Aorta (tissue), 5 donors: ENCODE measurements at regions not wholly inside any gene's neighbourhood (a gene's known extent, or its start where the extent isn't known, plus 50 kb on each side); places are given as distances from the start of the nearest gene placed in this dataset.

Experiments
- ATAC-seq: fragments of 200-7000 bp; cut with Tn5 transposase; one replicate; pipeline ENCODE4 v1.9.1; 2022; ENCODE audit warnings: moderate library complexity; ENCODE audit not compliant: low FRiP score
- DNase-seq, 2 donors: peaks; one replicate each; pipeline ENCODE4 v3.0.0-alpha.2; 2020
- H3K27ac ChIP-seq, 2 donors: one replicate each; pipeline ENCODE4 v1.5.1; 2013; ENCODE audit warnings: low read length in 2 of 2, mild to moderate bottlenecking in 2 of 2, moderate library complexity in 2 of 2, control low read depth in 1 of 2, inconsistent platforms in 1 of 2, low read depth in 1 of 2
- H3K27me3 ChIP-seq, 2 donors: one replicate each; pipeline ENCODE4 v1.6.1; 2013; ENCODE audit warnings: control low read depth in 1 of 2, low read length in 1 of 2, mild to moderate bottlenecking in 1 of 2, moderate library complexity in 1 of 2; ENCODE audit not compliant: insufficient read depth in 2 of 2, control insufficient read depth in 1 of 2
- H3K36me3 ChIP-seq, 2 donors: one replicate each; pipeline ENCODE4 v1.6.1; 2013; ENCODE audit warnings: control low read depth in 1 of 2, low read length in 1 of 2, mild to moderate bottlenecking in 1 of 2; ENCODE audit not compliant: insufficient read depth in 2 of 2, control insufficient read depth in 1 of 2
- H3K4me1 ChIP-seq, 2 donors: one replicate each; pipeline ENCODE4 v1.6.1; 2013; ENCODE audit warnings: low read length in 2 of 2, control low read depth in 1 of 2, mild to moderate bottlenecking in 1 of 2, moderate library complexity in 1 of 2; ENCODE audit not compliant: insufficient read depth in 2 of 2, control insufficient read depth in 1 of 2
- H3K4me3 ChIP-seq, 2 donors: one replicate each; pipeline ENCODE4 v1.5.1; 2013; ENCODE audit warnings: low read length in 2 of 2, control low read depth in 1 of 2, mild to moderate bottlenecking in 1 of 2
- H3K9me3 ChIP-seq: one replicate; pipeline ENCODE4 v1.6.1; 2013; ENCODE audit warnings: mild to moderate bottlenecking, low read length; ENCODE audit not compliant: control insufficient read depth
- WGBS, 2 donors: extraction: QIAGEN DNeasy Blood & Tissue Kit; methylation state at CpG; one replicate each; pipeline ENCODE4 v1.1.7; 2013; 5-methylcytosine and 5-hydroxymethylcytosine counted together
- intact Hi-C, 2 donors: fragments of 100-400 bp; cut with DNase I; formaldehyde crosslinking; loops; one replicate each; pipeline versions ENCODE4 v1.14.2 to v1.15.0; 2022
- donor health status: healthy with polysubstance abuse.
- donor health status: Bipolar disorder and iron deficiency.
- donor health status: DM: no; HTN: no; CAD: no.
- donor health status: DM: no; HTN: no; CAD: no.
- donor health status: DM: yes; HTN: yes; CAD: no.

DNA sequence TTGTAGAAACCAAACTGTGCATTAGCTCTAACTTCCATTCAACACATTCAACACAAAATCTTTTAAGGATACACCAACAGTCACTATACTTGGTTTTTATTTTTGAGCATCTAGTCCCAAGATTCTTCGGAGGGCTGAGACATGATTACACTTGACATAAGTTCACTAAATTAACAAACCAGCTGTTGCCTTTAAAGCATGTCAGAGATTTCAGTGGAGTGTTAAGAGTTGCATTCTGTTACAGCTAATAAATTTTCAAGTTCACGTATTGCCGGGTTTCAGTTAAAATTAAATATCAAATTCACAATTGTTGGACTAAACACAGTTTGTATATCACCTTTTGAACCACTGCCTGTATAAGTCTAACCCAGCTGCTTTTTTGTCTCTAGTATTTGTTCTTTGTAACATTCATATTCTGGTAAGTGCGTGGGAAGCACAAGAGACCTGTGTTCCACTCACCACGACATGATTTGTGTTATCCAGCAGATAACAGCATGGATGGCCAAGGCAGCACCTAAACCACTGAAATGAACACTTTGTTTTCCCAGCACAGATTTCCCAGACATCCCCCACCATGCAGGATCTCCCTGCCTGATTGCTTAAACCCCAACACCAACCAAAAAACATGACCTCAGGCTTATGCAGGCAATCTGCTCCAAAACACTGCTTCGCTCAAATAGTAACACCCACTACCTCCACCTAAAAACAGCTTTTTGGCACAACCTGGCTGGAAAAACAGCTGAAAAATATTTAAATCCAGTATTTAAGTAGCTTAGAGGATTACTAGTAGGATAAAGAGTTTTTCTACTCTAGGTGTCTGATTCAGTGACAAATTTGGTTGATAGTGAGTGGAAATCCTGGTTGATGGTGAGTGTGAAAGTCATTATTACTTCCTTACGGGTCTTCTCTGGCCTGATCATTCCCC lies 286.5 kb upstream of the NT5E start:
- Histone ChIP-seq H3K4me1 (no peaks in the 10 kb centered on the region), H3K4me3 (no peak overlapping the region), H3K27me3 (no peaks in the 10 kb centered on the region), H3K36me3 (no peaks in the 10 kb centered on the region), H3K9me3 (no peaks in the 10 kb centered on the region), H3K27ac (no peak overlapping the region)
- intact Hi-C loops = no loop called here
- no peak for DNase-seq
- 72 to 73% methylated on average over 7 of the region's 7 CpGs for WGBS, 2 donors
- ATAC-seq = no peak

DNA sequence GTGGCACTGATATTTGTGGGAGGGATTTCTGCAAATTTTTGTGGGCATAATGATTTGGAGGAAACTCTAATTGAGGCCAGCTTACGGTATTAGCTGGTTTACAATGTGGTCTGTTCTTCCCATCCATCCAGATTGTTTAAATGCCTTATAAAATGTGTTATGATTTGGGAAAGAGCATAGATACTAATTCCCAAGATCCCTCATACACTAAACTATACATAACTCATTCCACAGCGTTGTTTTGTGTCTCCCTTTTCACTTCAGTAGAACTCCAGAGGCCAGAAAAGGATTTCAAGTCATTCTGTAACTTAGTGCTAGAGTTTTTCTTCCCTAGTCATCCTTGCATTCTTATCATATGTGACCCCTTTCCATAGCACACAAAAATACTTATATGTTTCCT lies 292.6 kb upstream of the NT5E start:
- no peaks in the 10 kb centered on the region for H3K36me3 ChIP-seq
- H3K9me3 ChIP-seq = peaks cover 4% of the 10 kb centered on the region
- no peak overlapping the region for H3K27ac ChIP-seq
- ATAC-seq (no peak), DNase-seq (no peak)
- H3K27me3 ChIP-seq = no peaks in the 10 kb centered on the region
- no peak overlapping the region for H3K4me3 ChIP-seq
- intact Hi-C loops = no loop called here
- 58 to 63% methylated on average over 2 of the region's 2 CpGs for WGBS, 2 donors
- no peaks in the 10 kb centered on the region for H3K4me1 ChIP-seq

DNA sequence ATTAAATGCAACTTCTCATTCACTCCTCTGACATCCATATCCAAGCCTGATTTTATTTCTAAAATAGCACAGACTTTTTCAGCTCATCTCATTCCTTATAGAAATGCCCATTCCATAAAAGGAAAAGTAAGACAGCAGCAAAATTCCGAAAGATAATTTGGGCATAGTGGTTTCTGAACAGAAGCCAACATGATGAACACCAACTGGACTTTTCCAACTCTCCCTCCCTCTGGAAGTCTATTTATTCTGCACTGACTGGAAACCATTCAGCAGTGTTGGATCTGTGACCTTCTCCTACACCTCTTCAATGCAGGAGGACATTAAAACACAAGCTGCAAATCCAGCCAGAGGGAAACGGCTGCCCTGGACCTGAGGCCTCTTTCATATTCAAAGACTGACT lies 306.2 kb upstream of the NT5E start:
- H3K27me3 ChIP-seq = no peaks in the 10 kb centered on the region
- DNase-seq = no peak
- 31 to 36% methylated on average over 2 of the region's 2 CpGs for WGBS, 2 donors
- H3K36me3 ChIP-seq = no peaks in the 10 kb centered on the region
- intact Hi-C loops = no loop called here
- no peak overlapping the region for H3K27ac ChIP-seq
- H3K9me3 ChIP-seq = no peaks in the 10 kb centered on the region
- H3K4me1 ChIP-seq = no peaks in the 10 kb centered on the region
- ATAC-seq = no peak
- no peak overlapping the region for H3K4me3 ChIP-seq

DNA sequence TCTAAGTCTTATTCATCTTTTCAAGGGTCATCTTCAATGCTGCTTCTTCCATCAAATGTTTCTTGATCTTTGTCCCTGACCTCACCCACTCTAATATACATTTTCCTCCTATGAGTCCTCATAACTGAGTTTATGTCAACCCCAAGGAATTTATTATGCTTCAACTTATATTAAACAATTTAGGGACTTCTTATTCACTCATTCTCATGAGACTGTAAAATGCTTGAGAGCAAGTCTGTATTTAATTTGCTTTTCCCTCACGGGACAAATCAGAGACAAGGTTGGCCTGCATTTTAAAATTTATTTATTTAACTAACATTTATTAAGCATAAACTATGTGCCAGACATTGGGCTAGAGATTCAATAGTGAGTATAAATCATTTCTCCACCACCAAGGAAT lies 312.0 kb upstream of the NT5E start:
- ATAC-seq = no peak
- DNase-seq = no peak
- Histone ChIP-seq H3K36me3 (no peaks in the 10 kb centered on the region), H3K4me3 (no peak overlapping the region), H3K9me3 (no peaks in the 10 kb centered on the region), H3K27me3 (no peaks in the 10 kb centered on the region), H3K27ac (no peak overlapping the region), H3K4me1 (no peaks in the 10 kb centered on the region)
- intact Hi-C loops = no loop called here
- WGBS, 2 donors = 42 to 58% methylated on average over 1 of the region's 1 CpG

DNA sequence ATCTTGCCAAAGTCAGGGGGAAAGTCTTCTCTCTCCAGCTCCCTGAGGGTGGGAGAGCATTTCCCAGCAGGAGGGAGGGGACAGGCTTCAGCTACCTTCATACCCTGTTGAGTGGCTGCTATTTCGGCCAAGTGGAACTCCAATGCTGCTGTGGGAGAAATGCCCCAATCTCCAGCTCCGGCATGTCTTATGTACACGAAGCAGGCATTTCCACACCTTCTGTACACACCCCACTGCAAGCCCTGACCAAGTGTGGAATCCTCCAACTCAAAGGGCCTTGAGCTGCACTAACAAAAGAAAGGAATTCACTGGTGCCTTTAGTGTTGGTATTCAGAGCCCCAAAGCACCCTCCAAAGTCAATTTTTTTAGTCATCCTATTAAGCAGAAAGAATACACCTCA lies 313.6 kb upstream of the NT5E start:
- ATAC-seq (no peak), DNase-seq (no peak)
- Histone ChIP-seq H3K36me3 (no peaks in the 10 kb centered on the region), H3K4me3 (no peak overlapping the region), H3K27me3 (no peaks in the 10 kb centered on the region), H3K27ac (no peak overlapping the region), H3K9me3 (no peaks in the 10 kb centered on the region), H3K4me1 (no peaks in the 10 kb centered on the region)
- intact Hi-C loops = no loop called here
- WGBS, 2 donors = 75 to 84% methylated on average over 3 of the region's 3 CpGs

- Histone ChIP-seq H3K36me3 (no peaks in the 10 kb centered on the region), H3K4me1 (no peaks in the 10 kb centered on the region), H3K9me3 (no peaks in the 10 kb centered on the region), H3K4me3 (no peak overlapping the region), H3K27ac (no peak overlapping the region), H3K27me3 (no peaks in the 10 kb centered on the region)
- peak; percentile 77 for ATAC-seq
- intact Hi-C loops = no loop called here
- WGBS, 2 donors = 11 to 16% methylated on average over 1 of the region's 1 CpG
- no peak for DNase-seq
Observed at GRCh38 chr6:85135376-85136094, 314.3 kb upstream of the NT5E start.

GRCh38 chr6:85134172-85134571 lies 315.7 kb upstream of the NT5E start:
- WGBS, 2 donors = 77 to 82% methylated on average over 5 of the region's 5 CpGs
- DNase-seq = no peak
- H3K4me1 ChIP-seq = no peaks in the 10 kb centered on the region
- no peaks in the 10 kb centered on the region for H3K9me3 ChIP-seq
- no peaks in the 10 kb centered on the region for H3K27me3 ChIP-seq
- intact Hi-C loops = no loop called here
- no peaks in the 10 kb centered on the region for H3K36me3 ChIP-seq
- ATAC-seq = no peak
- no peak overlapping the region for H3K27ac ChIP-seq
- H3K4me3 ChIP-seq = no peak overlapping the region

- intact Hi-C loops = no loop called here
- DNase-seq = no peak
- Histone ChIP-seq H3K27me3 (no peaks in the 10 kb centered on the region), H3K9me3 (no peaks in the 10 kb centered on the region), H3K27ac (no peak overlapping the region), H3K4me1 (no peaks in the 10 kb centered on the region), H3K36me3 (no peaks in the 10 kb centered on the region), H3K4me3 (no peak overlapping the region)
- WGBS, 2 donors = 76 to 79% methylated on average over 1 of the region's 1 CpG
- no peak for ATAC-seq
Observed at GRCh38 chr6:85132091-85132490, 317.8 kb upstream of the NT5E start.

DNA sequence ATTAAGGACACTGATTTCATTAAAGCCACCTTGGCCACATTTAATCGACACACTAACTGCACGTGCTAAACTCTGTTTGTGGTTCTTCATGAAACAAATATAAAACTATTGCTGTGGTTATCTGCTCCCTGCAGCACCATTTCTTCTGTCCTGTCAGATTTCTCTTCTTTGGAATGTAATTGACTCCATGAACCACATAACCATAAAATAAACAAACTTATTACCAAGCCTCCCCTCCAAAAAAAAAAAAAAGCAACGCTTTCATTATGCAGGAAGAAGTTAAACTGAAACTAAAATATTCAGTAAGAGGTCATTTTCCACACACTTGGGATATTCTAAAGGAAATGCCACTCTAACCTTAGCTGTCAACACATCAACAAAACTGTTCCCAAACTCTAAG lies 319.1 kb upstream of the NT5E start:
- no peak for DNase-seq
- no peak for ATAC-seq
- 66 to 71% methylated on average over 3 of the region's 3 CpGs for WGBS, 2 donors
- Histone ChIP-seq H3K36me3 (no peaks in the 10 kb centered on the region), H3K4me1 (no peaks in the 10 kb centered on the region), H3K27me3 (no peaks in the 10 kb centered on the region), H3K9me3 (no peaks in the 10 kb centered on the region), H3K27ac (no peak overlapping the region), H3K4me3 (no peak overlapping the region)
- intact Hi-C loops = no loop called here
